Skin epidermis (tissue), 12 donors: ENCODE measurements at regions not wholly inside any gene's neighbourhood (a gene's known extent, or its start where the extent isn't known, plus 50 kb on each side); places are given as distances from the start of the nearest gene placed in this dataset.

Experiments used
- H3K27ac ChIP-seq, 21 experiments: fragments of 200-600 bp; sonication (generic) in 11 of 21; one replicate each; pipeline ENCODE4 v1.5.0; 2020; ENCODE audit warnings: mild to moderate bottlenecking in 3 of 21, inconsistent platforms in 2 of 21, moderate library complexity in 2 of 21
- H3K4me3 ChIP-seq, 7 experiments: fragments of 200-600 bp; sonication (generic) in 2 of 7; one replicate each; pipeline ENCODE4 v1.5.0; 2020; ENCODE audit warnings: inconsistent platforms in 2 of 7, mild to moderate bottlenecking in 2 of 7, moderate library complexity in 1 of 7

- H3K27ac ChIP-seq, result no peak overlapping the region
- no peak overlapping the region for H3K4me3 ChIP-seq
Observed at GRCh38 chr2:180205621-180206235, 198.6 kb upstream of the CWC22 start.

GRCh38 chr2:180203972-180204371, 196.9 kb upstream of the CWC22 start:
- no peak overlapping the region for H3K27ac ChIP-seq
- no peak overlapping the region for H3K4me3 ChIP-seq

- Histone ChIP-seq H3K27ac (no peak overlapping the region), H3K4me3 (no peak overlapping the region)
Observed at GRCh38 chr2:180202467-180202951, 195.4 kb upstream of the CWC22 start.

DNA sequence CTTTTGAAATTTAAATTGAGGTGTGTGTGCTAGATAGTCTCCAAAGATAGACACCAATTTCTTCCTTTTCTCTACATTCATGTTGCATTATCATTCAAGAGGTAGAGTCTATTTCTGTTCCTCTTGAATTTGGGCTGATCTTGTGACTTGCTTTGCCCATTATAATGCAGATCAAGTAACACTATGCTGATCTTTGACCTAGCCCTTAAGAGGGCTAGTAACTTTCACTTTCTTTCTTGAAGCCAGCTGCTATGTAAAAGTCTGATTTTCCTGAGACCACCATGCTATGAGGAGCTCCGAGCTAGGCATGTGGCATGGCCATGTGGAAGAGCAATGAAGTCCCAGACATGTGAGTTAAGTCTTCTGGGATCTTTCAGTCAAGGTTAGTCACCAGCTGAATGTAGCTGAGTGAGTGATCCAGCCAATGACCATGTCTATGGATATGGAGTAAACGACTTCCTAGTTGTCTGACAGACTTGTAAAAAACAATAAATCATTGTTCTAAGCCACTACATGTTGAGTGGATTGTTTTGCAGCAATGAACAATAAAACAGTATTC, 189.4 kb upstream of the CWC22 start:
- H3K27ac ChIP-seq, result no peak overlapping the region
- H3K4me3 ChIP-seq, result no peak overlapping the region

- no peak overlapping the region for H3K4me3 ChIP-seq
- H3K27ac ChIP-seq, result no peak overlapping the region
Observed at GRCh38 chr2:180195847-180196246, 188.8 kb upstream of the CWC22 start.

- H3K4me3 ChIP-seq, result no peak overlapping the region
- H3K27ac ChIP-seq, result peak overlapping the region in 1 of 21 experiments; percentile 20
Observed at GRCh38 chr2:180191432-180192124, 184.5 kb upstream of the CWC22 start.

DNA sequence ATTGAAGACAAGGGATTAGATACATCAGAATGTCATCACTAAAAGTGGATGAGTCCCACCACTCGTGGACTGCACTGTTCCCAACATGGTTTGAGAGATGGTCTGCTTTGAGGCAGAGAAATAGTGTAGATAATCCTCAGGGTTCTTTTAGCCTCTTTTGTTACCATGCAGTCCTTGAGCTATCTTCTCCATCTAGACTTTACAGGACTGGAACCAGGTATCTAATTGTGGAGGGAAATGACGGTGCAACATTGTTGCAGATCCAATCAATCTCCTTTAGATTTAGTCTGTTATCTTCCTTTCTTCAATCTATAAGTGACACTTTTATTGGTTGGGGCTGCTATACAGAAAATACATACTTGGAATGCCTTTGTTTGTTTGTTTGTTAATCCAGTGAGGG, 183.8 kb upstream of the CWC22 start:
- H3K27ac ChIP-seq, result no peak overlapping the region

GRCh38 chr2:180187611-180188010, 180.5 kb upstream of the CWC22 start:
- Histone ChIP-seq H3K4me3 (no peak overlapping the region), H3K27ac (no peak overlapping the region)

More for the DNA sequence above, 183.8 kb upstream of the CWC22 start:
- no peak overlapping the region for H3K4me3 ChIP-seq

DNA sequence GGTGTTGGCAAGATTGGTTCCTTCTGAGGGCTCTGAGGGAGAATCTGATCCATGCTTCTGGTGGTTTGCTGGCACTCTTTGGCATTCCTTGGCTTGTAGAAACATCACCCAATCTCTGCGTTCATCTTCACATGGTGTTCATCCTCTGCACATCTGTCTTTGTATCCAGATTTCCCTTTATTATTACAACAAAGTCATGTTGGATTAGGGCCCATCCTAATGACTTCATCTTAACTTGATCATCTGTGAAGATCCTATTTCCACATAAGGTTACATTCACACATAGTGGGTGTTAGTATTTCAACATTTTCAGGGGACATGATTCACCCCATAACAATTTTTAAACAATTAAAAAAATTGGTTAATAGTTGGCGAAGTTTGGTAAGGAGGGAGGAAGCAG, 177.4 kb upstream of the CWC22 start:
- Histone ChIP-seq H3K4me3 (no peak overlapping the region), H3K27ac (no peak overlapping the region)

DNA sequence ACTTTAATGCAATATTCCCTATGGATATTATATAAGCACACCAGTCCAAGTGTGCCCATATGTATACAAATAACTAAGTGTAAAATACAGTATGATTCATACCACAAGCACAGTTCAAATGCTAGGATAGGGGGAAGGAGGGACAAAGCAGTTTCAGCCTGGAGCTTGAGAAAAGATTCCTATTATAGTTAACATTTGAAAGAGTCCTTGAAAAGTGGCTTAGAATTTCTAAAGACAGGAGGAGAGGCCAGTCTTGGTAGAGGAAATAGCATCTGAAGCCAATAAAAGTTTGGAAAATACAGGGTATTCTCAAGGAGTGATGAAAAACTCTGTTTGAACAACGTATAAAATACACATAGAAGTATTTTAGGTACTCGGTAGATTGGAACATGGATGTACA, 173.4 kb upstream of the CWC22 start:
- H3K4me3 ChIP-seq, result no peak overlapping the region
- no peak overlapping the region for H3K27ac ChIP-seq

GRCh38 chr2:180177534-180177933, 170.4 kb upstream of the CWC22 start:
- Histone ChIP-seq H3K27ac (no peak overlapping the region), H3K4me3 (no peak overlapping the region)

DNA sequence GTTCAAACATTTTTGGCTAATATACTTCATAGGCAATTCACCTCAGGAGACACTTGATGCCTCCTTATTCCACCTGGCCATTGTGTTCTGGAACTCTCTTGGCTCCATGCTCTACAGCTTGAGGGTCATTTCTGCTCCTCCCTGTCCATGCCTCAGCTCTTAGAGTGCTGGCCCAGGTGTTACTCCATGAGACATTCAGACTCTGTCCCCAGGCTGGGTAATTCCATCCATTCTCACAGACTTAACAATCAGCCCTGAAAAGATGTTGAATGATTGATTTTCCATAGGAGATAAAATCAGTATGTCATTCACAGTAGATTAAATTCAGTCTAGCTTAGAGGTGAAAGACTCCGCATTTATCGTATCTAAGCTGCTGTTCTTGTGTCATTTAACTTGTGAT, 168.6 kb upstream of the CWC22 start:
- no peak overlapping the region for H3K27ac ChIP-seq

GRCh38 chr2:180174580-180174979, 167.5 kb upstream of the CWC22 start:
- H3K27ac ChIP-seq, result no peak overlapping the region

More for the DNA sequence above, 168.6 kb upstream of the CWC22 start:
- no peak overlapping the region for H3K4me3 ChIP-seq

GRCh38 chr2:180169474-180169873, 162.4 kb upstream of the CWC22 start:
- H3K4me3 ChIP-seq, result no peak overlapping the region
- H3K27ac ChIP-seq, result no peak overlapping the region

More at GRCh38 chr2:180174580-180174979, 167.5 kb upstream of the CWC22 start:
- no peak overlapping the region for H3K4me3 ChIP-seq

DNA sequence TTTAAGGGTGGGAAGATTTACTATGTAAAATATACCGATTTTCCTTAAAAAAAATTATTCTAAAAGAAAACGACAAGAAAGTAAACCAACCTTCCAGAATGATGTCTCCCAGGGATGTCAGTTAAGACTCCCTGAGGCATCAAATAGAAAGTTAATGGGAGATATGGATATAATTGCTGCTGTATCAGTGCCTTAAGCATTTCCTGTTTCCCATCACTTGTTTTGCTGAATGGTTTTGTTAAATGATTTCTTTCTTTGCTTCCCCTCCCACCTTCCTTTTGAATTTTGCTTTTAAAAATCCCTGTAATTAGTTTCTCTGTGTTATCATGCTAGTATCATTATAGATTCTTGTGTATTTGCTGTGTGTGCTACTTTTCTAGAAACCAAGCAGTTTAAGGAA, 154.3 kb upstream of the CWC22 start:
- no peak overlapping the region for H3K4me3 ChIP-seq
- no peak overlapping the region for H3K27ac ChIP-seq

DNA sequence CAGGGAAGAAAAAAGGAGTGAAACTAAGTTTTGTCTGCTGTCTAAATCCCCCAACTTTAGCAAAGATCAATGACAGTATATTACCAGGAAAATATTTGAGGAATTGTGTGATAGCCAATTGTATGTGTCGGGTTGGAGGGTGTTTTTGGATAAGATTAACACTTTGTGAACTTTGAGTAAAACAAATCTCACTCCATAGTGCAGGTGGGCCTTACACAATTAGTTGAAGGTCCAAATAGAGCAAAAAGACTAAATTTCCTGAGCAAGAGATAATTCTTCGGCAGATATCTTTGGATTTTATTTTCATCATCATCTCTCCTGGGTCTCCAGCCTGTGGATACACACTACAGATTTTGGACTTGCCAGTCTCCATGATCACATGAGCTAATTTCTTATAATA, 152.8 kb upstream of the CWC22 start:
- no peak overlapping the region for H3K27ac ChIP-seq
- no peak overlapping the region for H3K4me3 ChIP-seq

DNA sequence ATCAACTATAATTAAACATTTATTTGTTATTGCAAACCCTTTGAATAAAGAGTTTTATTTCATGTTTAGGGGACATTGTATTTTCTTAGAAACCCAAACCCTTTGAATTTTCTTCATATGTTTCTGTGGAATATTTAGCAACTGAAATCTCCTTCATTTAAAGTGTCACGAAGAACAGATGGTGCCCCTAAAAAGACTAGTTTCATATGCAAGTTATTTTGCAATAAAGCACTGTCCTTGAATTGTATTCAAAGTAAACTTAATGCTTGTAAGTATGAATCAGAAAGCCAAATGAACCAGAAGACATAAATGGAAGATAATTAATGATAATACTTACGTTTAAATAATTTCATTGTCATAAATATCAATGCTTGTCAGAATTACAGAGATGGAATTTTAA, 151.9 kb upstream of the CWC22 start:
- Histone ChIP-seq H3K4me3 (no peak overlapping the region), H3K27ac (no peak overlapping the region)

GRCh38 chr2:180156651-180157050, 149.6 kb upstream of the CWC22 start:
- H3K4me3 ChIP-seq, result no peak overlapping the region
- H3K27ac ChIP-seq, result no peak overlapping the region

- H3K27ac ChIP-seq, result no peak overlapping the region
- H3K4me3 ChIP-seq, result no peak overlapping the region
Observed at GRCh38 chr2:180150606-180151005, 143.5 kb upstream of the CWC22 start.

DNA sequence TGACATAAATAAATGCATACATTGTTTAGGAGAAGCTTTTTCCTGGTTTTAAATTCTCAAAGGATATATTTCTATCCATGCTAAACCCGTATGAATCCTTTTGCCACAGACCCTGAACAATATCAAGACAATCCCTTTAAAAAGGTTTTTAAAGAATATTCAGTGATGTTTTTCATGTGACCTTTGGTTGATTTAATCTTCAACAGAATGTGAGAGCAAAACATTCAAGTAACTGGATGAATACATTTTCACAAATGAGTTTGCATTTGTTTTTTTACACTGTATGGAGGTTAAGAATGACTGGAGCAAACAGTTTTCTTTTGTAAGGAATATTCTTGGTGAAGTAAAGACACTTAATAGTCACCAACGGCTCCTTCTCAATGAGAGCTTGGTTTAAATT, 139.4 kb upstream of the CWC22 start:
- Histone ChIP-seq H3K27ac (no peak overlapping the region), H3K4me3 (no peak overlapping the region)

DNA sequence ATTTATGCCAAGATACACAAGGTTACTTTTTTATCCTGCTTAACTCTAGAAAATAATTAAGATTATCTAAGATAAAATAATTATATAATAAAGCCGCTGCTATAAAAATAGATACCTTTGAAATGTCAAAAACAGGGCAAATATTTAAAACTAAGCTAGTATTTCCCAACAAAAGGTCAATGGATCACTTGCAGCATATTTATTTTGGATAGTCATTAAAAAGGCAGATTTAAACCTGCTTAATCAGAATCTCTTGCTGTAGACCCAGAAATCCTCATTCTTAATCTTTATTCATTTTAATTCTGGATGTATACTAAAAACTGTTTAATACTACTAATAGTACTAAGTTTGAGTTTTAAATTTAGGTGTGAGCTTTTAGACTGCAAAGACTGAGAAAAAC, 139.0 kb upstream of the CWC22 start:
- H3K4me3 ChIP-seq, result no peak overlapping the region
- H3K27ac ChIP-seq, result no peak overlapping the region
